ENCODE measurements at regions not wholly inside any gene's neighbourhood (a gene's known extent, or its start where the extent isn't known, plus 50 kb on each side); places are given as distances from the start of the nearest gene placed in this dataset.

DNA sequence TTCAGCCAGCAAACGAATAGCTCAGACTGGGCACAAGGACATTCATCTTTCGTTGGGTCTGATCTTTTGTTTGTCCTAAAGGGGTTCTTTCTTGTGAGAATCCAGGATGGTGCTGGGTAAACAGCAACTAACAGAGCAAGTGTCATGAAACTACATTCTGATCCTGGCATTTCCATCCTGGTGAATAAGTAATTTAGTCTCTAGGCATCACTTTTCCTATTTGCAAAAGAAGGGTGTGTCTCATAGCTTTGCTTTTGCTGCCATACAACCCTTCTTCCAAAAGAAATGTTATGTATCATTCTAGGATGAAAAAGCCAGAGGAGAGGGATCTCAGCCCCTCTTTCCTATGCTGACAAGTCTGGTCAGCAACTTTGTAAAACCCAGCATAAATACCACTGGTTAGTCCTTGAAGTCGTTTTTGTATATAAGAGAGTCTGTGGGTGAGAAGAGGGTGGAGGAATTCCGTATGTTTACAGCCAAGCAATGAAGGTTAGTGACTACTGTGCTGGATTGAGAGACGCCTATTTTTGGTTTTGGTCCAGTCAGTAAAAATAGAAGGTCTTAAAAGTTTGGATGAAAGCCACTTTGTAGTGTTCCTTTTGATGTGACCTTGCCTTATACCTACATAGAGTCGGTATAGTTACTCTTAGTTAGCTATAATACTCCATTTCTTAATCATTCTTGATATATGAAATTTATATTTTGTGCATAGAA, 88.4 kb upstream of the SLC25A13 start:
- Histone ChIP-seq H3K9ac (ENCODE audit: low read depth, low read length) (no peak overlapping the region), H3K9me3 (ENCODE audit: control insufficient read depth, insufficient read depth, low read length) (no peaks in the 10 kb centered on the region)

DNA sequence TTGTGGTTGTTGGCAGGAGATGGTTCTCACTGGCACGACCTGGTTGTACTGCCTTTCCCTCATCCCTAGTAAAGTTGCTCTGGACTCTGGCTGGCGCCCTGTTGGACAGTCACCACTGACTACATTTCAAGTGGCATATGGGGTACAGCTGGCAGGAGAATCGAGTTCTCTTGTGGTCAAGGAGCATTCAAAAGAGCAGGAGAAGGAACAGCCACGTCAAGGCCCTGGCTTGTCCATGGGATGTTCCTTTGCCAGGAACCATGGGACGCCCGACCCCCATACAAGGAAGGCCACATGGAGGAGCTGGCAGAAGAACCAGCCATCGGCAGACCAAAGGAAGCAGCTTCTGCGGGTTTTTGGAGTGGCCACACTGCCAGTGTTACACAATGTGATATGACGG, 87.0 kb upstream of the SLC25A13 start:
- Histone ChIP-seq H3K4me1 (ENCODE audit: control insufficient read depth, insufficient read depth, low read length) (no peaks in the 10 kb centered on the region), H3K27ac (ENCODE audit: low read depth, low read length) (no peak overlapping the region), H3K27me3 (ENCODE audit: control insufficient read depth, insufficient read depth, low read length) (no peaks in the 10 kb centered on the region), H3K9me3 (ENCODE audit: control insufficient read depth, insufficient read depth, low read length) (no peaks in the 10 kb centered on the region), H3K9ac (ENCODE audit: low read depth, low read length) (no peak overlapping the region), H3K36me3 (ENCODE audit: control insufficient read depth, insufficient read depth, low read length) (no peaks in the 10 kb centered on the region), H3K4me3 (ENCODE audit: low read depth, low read length) (no peak overlapping the region)

More for the DNA sequence above, 88.4 kb upstream of the SLC25A13 start:
- Histone ChIP-seq H3K36me3 (ENCODE audit: control insufficient read depth, insufficient read depth, low read length) (no peaks in the 10 kb centered on the region), H3K4me3 (ENCODE audit: low read depth, low read length) (no peak overlapping the region), H3K4me1 (ENCODE audit: control insufficient read depth, insufficient read depth, low read length) (peaks cover 3% of the 10 kb centered on the region), H3K27me3 (ENCODE audit: control insufficient read depth, insufficient read depth, low read length) (no peaks in the 10 kb centered on the region), H3K27ac (ENCODE audit: low read depth, low read length) (no peak overlapping the region)

DNA sequence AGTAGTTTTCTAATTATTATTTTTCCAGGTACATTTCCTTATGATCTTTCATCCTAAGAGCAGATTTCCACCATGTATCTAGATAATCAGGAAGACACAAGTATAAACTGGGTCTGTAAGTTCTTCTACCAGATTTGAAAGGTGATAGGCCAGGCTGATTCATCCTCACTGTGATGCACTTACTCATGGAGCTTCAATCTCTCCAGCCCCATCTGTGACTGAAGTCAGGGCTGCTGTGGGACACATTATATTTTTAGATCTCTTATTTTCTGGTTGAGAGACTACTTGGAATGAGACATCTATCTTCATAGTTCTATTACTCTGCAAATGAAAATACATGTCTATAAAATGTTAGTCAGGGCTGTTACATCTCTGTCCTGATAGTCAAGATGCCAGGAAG, 85.5 kb upstream of the SLC25A13 start:
- no peaks in the 10 kb centered on the region for H3K4me1 ChIP-seq (ENCODE audit: control insufficient read depth, insufficient read depth, low read length)
- no peak overlapping the region for H3K27ac ChIP-seq (ENCODE audit: low read depth, low read length)
- no peak overlapping the region for H3K4me3 ChIP-seq (ENCODE audit: low read depth, low read length)
- no peak overlapping the region for H3K9ac ChIP-seq (ENCODE audit: low read depth, low read length)
- H3K36me3 ChIP-seq (ENCODE audit: control insufficient read depth, insufficient read depth, low read length): no peaks in the 10 kb centered on the region
- no peaks in the 10 kb centered on the region for H3K27me3 ChIP-seq (ENCODE audit: control insufficient read depth, insufficient read depth, low read length)
- no peaks in the 10 kb centered on the region for H3K9me3 ChIP-seq (ENCODE audit: control insufficient read depth, insufficient read depth, low read length)

DNA sequence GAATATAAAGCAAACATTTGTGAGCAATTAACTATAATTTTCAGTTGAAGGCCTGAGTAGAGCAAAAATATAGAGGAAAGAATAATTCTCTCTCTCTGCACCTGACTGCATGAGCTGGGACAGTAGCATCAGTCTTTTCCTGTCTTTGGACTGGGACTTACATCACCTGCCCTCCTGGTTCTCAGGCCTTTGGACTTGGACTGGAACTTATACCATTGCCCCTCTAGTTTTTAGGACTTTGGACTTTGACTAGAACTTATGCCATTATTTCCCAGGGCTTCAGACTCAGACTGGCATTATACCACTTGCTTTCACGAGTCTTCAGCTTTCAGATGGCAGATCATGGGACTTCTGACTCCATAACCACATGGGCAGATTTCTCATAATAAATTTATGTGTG, 81.0 kb upstream of the SLC25A13 start:
- Histone ChIP-seq H3K9ac (ENCODE audit: low read depth, low read length) (no peak overlapping the region), H3K9me3 (ENCODE audit: control insufficient read depth, insufficient read depth, low read length) (no peaks in the 10 kb centered on the region), H3K4me3 (ENCODE audit: low read depth, low read length) (no peak overlapping the region), H3K27ac (ENCODE audit: low read depth, low read length) (no peak overlapping the region), H3K4me1 (ENCODE audit: control insufficient read depth, insufficient read depth, low read length) (no peaks in the 10 kb centered on the region), H3K36me3 (ENCODE audit: control insufficient read depth, insufficient read depth, low read length) (no peaks in the 10 kb centered on the region), H3K27me3 (ENCODE audit: control insufficient read depth, insufficient read depth, low read length) (no peaks in the 10 kb centered on the region)

DNA sequence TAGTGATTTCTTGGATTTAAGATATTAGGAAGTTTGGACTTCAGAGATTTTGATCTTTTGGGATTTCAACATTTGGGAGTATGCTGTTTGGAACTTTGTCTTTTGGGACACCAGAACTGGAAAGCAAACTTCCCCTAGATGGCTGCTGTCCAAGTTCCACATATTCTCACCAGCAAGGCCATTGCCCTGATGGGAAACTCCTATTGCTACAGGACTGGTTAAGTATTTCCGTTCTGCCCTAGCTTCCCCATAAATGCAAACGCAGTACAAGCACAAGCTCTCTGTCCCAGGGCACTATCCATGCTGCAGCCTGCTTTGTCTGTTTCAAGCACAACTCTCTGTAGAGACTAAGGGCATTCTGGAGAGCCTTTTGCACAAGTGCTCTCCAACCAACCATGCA, 79.3 kb upstream of the SLC25A13 start:
- H3K4me1 ChIP-seq (ENCODE audit: control insufficient read depth, insufficient read depth, low read length): no peaks in the 10 kb centered on the region
- no peak overlapping the region for H3K4me3 ChIP-seq (ENCODE audit: low read depth, low read length)
- no peak overlapping the region for H3K9ac ChIP-seq (ENCODE audit: low read depth, low read length)
- H3K36me3 ChIP-seq (ENCODE audit: control insufficient read depth, insufficient read depth, low read length): no peaks in the 10 kb centered on the region
- H3K9me3 ChIP-seq (ENCODE audit: control insufficient read depth, insufficient read depth, low read length): no peaks in the 10 kb centered on the region
- no peak overlapping the region for H3K27ac ChIP-seq (ENCODE audit: low read depth, low read length)
- H3K27me3 ChIP-seq (ENCODE audit: control insufficient read depth, insufficient read depth, low read length): no peaks in the 10 kb centered on the region

DNA sequence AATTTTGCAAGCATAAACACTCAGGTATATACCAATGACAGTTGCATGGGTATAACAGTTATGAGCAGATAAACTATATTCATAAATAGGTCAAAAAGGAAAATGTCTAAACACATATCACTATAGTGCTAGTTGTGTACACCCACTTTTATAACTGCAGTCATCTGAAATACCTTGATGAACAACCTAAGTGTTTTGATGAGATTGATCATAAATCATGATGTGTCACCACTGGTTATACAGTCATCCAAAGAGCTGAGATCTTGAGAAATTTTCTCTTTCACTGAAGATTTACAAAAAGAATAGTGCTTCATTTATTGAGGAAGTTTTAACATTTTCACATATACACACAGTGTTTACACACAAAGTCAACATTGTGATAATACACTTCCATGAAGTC, 78.6 kb upstream of the SLC25A13 start:
- no peaks in the 10 kb centered on the region for H3K4me1 ChIP-seq (ENCODE audit: control insufficient read depth, insufficient read depth, low read length)

DNA sequence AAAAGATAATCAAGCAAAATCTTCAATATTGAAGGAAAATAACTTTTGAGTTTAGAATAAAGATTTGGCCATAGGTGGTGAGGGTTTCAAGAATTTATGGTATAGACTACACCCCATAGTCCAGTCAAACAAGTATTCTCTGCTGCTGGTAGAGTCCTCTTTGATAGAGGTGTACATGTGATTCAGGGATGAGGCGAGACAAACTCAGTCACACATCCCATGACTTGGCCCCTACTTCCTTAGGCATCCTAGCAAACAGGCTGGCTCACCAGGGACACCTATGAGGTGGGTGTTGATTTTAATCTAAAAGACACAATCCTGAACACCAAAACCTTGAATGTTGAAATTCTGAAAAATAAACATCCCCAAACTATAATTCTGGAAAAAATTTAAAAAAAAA, 78.1 kb upstream of the SLC25A13 start:
- Histone ChIP-seq H3K27me3 (ENCODE audit: control insufficient read depth, insufficient read depth, low read length) (no peaks in the 10 kb centered on the region), H3K27ac (ENCODE audit: low read depth, low read length) (no peak overlapping the region), H3K9ac (ENCODE audit: low read depth, low read length) (no peak overlapping the region), H3K36me3 (ENCODE audit: control insufficient read depth, insufficient read depth, low read length) (no peaks in the 10 kb centered on the region), H3K9me3 (ENCODE audit: control insufficient read depth, insufficient read depth, low read length) (no peaks in the 10 kb centered on the region), H3K4me1 (ENCODE audit: control insufficient read depth, insufficient read depth, low read length) (no peaks in the 10 kb centered on the region), H3K4me3 (ENCODE audit: low read depth, low read length) (no peak overlapping the region)

More for the DNA sequence above, 78.6 kb upstream of the SLC25A13 start:
- Histone ChIP-seq H3K36me3 (ENCODE audit: control insufficient read depth, insufficient read depth, low read length) (no peaks in the 10 kb centered on the region), H3K4me3 (ENCODE audit: low read depth, low read length) (no peak overlapping the region), H3K9ac (ENCODE audit: low read depth, low read length) (no peak overlapping the region), H3K27ac (ENCODE audit: low read depth, low read length) (no peak overlapping the region), H3K9me3 (ENCODE audit: control insufficient read depth, insufficient read depth, low read length) (no peaks in the 10 kb centered on the region), H3K27me3 (ENCODE audit: control insufficient read depth, insufficient read depth, low read length) (no peaks in the 10 kb centered on the region)

DNA sequence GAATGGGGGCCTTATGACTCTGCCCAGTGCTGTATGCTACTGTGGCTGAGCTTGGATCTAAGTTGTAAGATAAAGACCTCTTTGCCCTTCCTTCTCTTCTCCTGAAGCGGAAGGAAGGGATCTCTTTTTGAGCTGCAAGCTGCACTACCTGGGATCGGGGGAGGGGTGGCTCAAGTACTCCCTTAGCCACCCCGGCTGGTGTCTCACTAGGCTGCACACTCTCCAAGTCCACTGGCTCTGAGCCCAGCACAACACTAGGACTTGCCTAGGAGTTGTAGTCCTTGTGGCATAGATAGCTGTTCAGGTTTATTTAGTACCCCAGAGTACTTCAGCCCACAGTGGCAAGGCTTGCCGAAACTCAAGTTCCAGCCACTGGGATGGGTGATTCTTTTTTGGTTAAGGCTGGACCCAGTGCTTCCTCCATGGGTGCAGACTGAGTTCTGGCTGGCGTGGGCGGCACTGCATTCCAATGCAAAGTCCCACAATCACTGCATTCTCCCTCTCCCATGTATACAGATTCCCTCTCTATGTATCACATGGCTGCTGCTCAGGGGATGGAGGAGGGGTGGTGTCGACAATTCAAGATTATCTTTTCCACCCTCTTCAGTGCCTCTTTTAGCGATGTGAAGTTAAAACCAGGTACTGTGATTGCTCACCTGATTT, 76.2 kb upstream of the SLC25A13 start:
- no peak overlapping the region for H3K27ac ChIP-seq (ENCODE audit: low read depth, low read length)
- H3K27me3 ChIP-seq (ENCODE audit: control insufficient read depth, insufficient read depth, low read length): no peaks in the 10 kb centered on the region
- H3K9ac ChIP-seq (ENCODE audit: low read depth, low read length): no peak overlapping the region
- H3K4me1 ChIP-seq (ENCODE audit: control insufficient read depth, insufficient read depth, low read length): no peaks in the 10 kb centered on the region
- H3K36me3 ChIP-seq (ENCODE audit: control insufficient read depth, insufficient read depth, low read length): no peaks in the 10 kb centered on the region
- H3K4me3 ChIP-seq (ENCODE audit: low read depth, low read length): no peak overlapping the region
- H3K9me3 ChIP-seq (ENCODE audit: control insufficient read depth, insufficient read depth, low read length): no peaks in the 10 kb centered on the region

DNA sequence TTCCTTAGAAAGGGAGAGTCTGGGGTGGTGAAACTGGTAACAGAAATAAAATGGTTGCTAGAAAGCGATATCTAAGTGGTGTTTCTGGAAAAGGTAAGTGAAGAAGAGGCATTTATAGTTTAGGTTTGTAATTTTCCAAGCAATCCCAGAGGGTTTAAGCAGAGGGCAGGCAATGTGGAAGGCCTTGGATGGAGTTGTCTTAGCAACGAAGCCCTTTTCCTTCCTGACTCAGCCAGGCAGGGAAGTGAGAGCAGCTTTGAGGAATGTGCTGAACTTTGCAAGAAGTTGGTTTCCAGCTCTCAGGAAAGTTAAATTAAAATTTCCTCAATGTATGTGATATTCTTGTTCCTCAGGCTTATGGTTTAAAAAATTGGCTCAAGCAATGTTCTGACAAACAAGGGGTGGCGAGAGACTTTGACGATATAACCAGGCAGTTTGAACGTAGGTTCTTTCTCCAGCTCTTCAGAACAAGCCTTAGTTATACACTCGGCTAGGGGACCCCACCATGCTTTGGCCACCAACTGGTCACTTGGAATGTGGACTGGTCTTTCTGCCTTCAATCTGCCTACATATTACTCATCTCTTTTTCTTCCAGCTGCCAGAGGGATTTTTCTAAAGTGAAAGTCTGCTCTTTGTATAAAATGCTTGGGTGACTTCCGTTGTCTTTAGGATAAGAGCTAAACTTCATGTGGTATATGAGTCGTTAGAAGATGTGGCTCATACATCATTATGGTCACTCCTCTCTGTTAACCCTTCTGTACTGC, 66.9 kb upstream of the SLC25A13 start:
- H3K9me3 ChIP-seq (ENCODE audit: control insufficient read depth, insufficient read depth, low read length): no peaks in the 10 kb centered on the region
- H3K9ac ChIP-seq (ENCODE audit: low read depth, low read length): no peak overlapping the region
- H3K27me3 ChIP-seq (ENCODE audit: control insufficient read depth, insufficient read depth, low read length): no peaks in the 10 kb centered on the region
- H3K27ac ChIP-seq (ENCODE audit: low read depth, low read length): no peak overlapping the region
- H3K4me3 ChIP-seq (ENCODE audit: low read depth, low read length): no peak overlapping the region
- H3K4me1 ChIP-seq (ENCODE audit: control insufficient read depth, insufficient read depth, low read length): no peaks in the 10 kb centered on the region
- H3K36me3 ChIP-seq (ENCODE audit: control insufficient read depth, insufficient read depth, low read length): no peaks in the 10 kb centered on the region

DNA sequence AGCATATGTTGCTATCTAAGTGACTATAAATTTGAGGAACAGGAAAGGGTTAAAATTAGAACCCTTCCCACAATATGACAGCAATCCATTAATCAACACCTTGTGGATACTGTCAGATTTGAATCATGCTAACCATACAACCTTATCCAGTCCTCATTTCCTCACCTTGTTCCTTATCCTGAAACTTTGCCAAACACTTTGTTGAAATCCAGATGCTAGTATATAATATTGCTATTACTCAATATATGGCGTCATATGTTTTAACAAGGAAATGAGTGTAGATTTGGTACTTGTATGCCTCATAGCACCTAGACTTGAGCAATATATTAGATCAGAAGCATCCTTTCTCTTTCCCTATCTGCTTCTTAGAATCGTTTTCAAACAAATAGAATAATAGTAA, 66.3 kb upstream of the SLC25A13 start:
- Histone ChIP-seq H3K9me3 (ENCODE audit: control insufficient read depth, insufficient read depth, low read length) (no peaks in the 10 kb centered on the region), H3K27ac (ENCODE audit: low read depth, low read length) (no peak overlapping the region)

DNA sequence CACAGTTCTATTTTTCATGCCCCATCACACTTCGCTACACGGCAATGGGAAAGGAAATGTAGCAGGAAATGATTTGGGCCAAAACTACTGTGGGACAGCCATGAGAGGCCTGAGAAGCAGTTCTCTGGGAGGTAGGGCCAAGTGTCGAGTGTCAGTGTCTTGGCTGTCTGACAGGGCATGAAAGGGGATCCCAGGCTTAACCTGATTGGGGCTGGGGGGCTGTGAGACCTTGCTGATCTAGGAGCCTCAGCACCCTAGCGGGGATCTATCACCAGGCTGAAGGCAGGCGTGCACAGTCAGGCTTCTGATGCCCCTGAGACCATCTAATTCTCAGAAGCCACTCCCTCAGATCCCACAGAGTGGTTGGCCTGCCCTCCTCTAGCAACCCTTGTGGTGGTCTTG, 58.2 kb upstream of the SLC25A13 start:
- Histone ChIP-seq H3K36me3 (ENCODE audit: control insufficient read depth, insufficient read depth, low read length) (no peaks in the 10 kb centered on the region), H3K9ac (ENCODE audit: low read depth, low read length) (no peak overlapping the region), H3K27ac (ENCODE audit: low read depth, low read length) (no peak overlapping the region), H3K9me3 (ENCODE audit: control insufficient read depth, insufficient read depth, low read length) (no peaks in the 10 kb centered on the region), H3K4me3 (ENCODE audit: low read depth, low read length) (no peak overlapping the region), H3K27me3 (ENCODE audit: control insufficient read depth, insufficient read depth, low read length) (no peaks in the 10 kb centered on the region), H3K4me1 (ENCODE audit: control insufficient read depth, insufficient read depth, low read length) (no peaks in the 10 kb centered on the region)

More for the DNA sequence above, 66.3 kb upstream of the SLC25A13 start:
- Histone ChIP-seq H3K9ac (ENCODE audit: low read depth, low read length) (no peak overlapping the region), H3K4me1 (ENCODE audit: control insufficient read depth, insufficient read depth, low read length) (no peaks in the 10 kb centered on the region), H3K36me3 (ENCODE audit: control insufficient read depth, insufficient read depth, low read length) (no peaks in the 10 kb centered on the region), H3K4me3 (ENCODE audit: low read depth, low read length) (no peak overlapping the region), H3K27me3 (ENCODE audit: control insufficient read depth, insufficient read depth, low read length) (no peaks in the 10 kb centered on the region)

Measured in HUES48 (cell line).